Activated CD4-positive, alpha-beta T cell treated with anti-CD3 and anti-CD28 coated beads, Interleukin-2, Interleukin-4, amounts not matched to agents 100 ng/mL and 50 ng/mL, durations not matched to agents 16 hours and 8 hours (primary cell): ENCODE measurements at regions not wholly inside any gene's neighbourhood (a gene's known extent, or its start where the extent isn't known, plus 50 kb on each side); places are given as distances from the start of the nearest gene placed in this dataset.
A peak's percentile ranks its signal among the peaks of the same experiment; 100 is the strongest.
"Not testable (repeated sequence)": the region's sequence is repeated elsewhere in the genome, so short reads cannot be mapped to it uniquely, and the experiment has no call there.

ENCODE experiments used
- DNase-seq: peaks from one replicate; pipeline ENCODE4 v3.0.0-alpha.2; 2020; ENCODE audit warnings: low spot score

DNA sequence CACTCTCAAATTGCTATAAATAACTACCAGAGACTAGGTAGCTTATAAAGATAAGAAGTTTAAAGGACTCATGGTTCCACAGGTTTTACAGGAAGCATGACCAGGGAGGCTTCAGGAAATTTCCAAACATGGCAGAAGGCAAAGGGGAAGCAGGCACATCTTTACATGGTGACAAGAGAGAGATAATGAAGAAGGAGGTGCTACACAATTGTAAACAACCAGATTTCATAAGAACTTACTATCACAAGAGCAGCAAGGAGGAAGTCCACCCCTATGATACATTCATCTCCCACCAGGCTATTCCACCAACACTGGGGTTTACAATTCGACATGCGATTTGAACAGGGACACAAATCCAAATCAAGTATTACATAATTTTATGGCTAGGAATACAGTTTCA, 257.7 kb downstream of the BTG1 start:
- no peak for DNase-seq

DNA sequence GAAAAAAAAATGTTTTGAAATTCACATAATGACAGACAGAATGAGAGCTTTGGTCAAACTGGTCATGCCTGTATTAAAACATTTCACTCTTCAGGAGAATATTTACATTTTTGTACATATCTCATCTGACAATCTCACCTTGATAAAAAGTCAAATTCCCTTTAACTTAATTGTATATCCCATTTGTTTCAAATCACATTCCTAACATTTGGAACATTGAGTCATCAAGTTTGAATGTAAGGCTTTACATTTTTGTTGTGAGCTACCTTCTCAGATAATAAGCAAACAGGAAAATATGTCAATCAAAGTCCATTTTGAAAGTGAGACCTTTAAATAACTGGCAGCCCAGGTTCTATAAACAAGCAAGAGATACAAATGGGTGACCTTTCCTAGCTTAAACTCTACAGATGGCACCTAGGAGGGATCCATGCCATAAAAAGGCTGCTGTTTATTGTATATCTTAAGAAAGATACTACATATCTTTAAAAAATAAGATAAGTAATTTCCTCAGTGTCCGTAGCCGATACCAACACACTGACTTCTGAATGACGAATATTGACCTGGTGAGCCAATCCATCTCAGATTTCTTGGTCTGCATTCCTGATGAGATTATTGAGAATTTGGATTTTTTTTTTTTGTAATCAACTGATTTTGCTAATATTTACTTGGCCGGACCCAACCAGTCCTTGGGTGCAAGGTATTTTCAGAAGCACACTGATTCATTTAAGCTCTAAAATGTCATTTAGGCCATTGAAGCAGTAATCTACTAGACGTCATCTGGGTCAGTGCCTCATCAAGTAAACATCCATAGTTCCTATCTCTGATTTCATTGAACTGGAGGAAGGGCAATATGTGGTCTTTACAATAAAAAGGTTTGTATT, 259.6 kb downstream of the BTG1 start:
- no peak for DNase-seq

DNA sequence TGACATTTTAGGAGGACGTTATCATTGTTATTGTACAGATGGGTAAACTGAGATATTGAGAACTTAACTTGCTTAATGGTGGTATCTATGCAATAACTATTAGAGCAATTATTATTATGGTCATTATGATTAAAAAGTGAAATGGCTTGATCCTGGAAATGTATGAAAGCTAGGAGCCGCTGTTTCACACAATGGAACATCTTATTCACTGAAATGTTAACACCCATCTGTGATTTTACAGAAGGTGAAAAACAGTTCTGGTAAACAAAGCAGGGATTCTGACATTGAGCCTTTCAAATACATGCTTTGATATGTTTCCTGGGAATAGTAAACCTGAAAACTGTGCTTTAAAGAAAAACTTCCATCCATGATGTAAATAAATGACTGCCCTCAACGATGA, 261.4 kb downstream of the BTG1 start:
- no peak for DNase-seq

DNA sequence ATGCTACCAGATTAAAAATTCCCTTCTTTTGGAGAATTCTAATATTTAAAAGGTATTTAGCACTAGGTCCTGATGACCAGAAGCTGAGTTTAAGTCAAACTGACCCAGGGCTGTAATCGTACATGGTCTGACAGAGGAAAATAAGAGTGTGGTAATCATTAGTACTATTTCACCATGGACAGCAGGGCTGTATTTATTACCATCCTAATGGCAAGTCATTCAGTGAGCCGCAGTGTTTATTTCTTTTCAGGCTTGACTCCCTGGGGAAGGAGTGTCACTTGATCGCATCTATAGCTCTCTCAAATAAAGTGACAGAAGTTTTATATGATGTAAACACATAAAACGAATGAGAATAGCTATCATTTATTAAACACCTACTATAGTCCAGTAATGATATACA, 261.8 kb downstream of the BTG1 start:
- DNase-seq, result no peak

DNA sequence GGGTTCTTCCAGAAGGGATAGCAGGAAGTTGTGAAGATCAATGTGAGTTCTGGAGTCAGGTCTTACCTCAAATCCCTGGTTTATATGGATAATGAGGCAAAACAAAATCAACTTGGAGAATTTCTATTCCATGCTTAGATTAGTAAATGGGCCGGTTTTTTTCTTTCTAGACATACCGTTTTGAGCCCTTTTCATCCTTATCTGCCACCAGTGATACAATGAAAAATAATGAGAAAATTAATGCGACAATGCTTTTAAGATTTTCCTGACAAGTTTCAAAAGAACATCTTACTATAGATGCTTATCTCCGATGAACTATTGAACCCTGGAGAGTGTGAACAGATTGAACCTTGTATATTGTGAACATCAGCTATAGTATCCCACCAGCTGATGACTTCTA, 262.7 kb downstream of the BTG1 start:
- DNase-seq, result no peak

DNA sequence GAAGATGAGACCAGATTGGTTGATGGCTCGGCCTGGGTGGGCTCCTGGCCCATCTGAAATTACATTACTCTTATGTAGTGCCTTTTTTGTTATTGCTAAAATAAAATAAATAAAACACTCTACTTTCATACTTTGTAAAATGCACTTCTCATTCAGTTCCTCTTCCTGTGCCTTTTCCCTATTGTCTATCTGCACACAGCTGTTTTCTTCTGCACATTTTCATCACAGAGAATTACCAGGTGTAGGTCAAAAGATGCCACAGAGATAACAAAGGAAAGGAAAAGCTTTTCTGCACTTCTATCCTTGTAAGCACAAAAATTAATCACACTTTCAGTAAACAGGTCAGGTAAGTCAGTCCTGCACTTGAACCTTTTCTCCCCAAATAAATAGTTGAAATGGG, 265.1 kb downstream of the BTG1 start:
- DNase-seq, result no peak

DNA sequence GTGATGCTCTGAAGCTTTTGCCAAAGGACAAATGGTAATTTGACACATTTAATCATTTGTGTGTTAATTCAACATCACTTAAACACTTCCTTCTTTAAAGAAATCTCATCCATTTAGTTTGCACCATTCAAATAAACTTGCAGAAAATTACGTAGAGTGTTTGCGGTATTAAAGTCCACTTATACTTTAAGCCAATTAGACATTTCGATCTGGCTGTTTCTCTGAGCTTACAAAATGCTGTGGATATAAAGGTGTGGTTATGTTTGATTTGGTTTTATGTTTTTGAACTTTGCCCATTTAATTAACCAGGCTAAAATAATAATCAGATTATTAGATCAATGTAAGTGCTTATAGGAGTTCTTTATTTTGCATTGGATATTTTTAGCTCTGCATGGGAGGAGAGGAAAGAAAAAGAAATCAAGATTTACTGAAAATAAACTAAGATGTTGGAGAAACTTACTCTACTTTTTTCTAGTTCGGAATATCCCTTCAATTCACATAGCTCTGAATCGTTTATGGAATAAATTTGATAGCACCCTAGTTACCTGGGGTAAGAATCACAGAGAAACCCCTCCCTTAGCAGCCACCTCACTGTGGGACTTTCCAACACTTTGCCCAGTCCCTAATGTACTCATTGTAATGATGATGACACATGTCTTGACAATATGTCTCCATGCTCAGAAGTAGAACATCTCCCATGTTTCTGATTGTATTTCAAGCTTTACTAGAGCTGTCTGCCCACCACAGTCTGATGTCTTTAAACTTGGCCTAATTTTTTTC, 268.0 kb downstream of the BTG1 start:
- DNase-seq, result peak; percentile 24

DNA sequence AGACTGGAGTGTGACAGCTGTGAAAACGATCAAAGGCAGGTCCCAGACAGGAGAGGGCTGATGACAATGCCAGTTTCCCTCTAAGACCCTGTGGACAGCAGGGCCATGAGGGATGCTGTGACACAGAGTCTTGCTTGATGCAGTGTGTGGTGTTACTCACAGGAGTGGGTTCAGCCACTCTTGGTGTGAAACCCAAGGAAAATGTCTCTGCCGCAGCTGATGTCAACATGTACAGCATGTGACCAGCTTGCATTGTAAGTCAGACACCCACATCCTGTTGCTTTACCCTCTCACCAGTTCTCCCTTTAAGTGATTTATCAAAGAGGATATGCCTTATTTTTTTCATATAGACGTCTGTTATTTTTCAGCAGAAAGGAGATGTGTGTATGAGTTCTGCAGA, 268.6 kb downstream of the BTG1 start:
- DNase-seq, result peak; percentile 83

DNA sequence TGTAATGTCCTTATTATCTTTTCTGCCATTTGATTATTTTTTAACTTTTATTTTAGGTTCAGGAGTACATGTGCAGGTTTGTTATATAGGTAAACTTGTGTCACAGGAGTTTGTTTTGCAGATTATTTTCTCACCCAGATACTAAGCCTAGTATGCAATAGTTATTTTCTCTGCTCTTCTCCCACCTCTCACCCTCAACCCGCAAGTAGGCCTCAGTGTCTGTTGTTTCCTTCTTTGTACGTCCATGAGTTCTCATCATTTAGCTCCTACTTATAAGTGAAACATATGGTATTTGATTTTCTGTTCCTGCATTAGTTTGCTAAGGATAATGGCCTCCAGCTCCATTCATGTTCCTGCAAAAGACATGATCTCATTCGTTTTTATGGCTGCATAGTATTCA, 270.0 kb downstream of the BTG1 start:
- DNase-seq, result not testable (repeated sequence)

DNA sequence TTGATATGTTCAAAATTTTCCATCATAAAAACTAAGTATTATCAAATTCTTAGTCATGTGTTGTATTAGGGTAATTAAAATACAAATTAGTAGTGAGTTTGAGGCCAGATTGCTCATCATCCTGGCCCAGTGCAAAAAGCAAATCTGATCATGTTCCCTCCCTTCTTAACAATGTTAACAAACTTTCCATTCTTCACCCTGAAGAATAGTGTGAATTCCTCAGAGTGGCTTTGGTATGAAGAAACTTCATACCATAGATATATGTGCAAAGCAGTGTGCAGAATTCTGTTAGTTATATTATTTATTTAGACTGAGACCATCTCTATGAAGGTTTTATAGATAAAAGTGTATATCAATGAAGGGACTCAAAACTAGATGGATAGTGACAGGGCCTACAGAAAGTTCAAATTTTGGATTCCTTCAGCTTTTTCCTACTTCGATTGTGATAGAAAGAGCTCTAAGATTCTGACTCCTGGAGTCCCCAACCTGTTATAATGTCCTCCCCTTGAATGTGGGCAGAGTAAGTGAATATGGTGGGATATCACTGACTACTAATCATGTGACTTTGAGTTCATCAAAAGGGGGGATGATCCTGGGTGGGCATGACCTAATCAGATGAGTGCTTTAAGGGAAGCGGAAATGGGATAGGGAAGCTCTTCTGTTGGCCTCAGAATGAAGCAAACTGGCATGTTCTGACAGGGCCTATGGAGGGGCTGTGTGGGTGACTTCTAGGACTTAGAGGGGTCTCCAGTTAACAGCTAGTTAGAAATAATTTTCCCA, 271.4 kb downstream of the BTG1 start:
- no peak for DNase-seq

DNA sequence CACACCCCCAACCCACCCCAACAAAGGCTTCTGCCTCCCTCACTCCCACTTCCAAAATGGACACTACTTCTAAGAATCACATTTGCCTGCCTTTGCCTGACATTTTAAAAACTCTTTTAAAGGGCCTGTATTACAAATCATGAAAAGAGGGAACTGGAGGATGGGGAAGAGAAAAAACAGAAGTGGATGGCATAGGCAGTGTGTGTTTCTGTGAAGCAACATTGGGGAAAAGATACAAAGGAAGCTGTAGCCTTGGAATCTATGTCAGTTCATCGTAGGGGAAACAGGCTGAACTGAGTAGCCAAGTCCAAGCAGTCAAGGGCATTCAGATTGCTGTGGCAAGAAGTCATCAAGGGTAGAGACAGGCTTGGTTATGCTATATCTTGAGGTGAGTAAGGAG, 273.9 kb downstream of the BTG1 start:
- no peak for DNase-seq

DNA sequence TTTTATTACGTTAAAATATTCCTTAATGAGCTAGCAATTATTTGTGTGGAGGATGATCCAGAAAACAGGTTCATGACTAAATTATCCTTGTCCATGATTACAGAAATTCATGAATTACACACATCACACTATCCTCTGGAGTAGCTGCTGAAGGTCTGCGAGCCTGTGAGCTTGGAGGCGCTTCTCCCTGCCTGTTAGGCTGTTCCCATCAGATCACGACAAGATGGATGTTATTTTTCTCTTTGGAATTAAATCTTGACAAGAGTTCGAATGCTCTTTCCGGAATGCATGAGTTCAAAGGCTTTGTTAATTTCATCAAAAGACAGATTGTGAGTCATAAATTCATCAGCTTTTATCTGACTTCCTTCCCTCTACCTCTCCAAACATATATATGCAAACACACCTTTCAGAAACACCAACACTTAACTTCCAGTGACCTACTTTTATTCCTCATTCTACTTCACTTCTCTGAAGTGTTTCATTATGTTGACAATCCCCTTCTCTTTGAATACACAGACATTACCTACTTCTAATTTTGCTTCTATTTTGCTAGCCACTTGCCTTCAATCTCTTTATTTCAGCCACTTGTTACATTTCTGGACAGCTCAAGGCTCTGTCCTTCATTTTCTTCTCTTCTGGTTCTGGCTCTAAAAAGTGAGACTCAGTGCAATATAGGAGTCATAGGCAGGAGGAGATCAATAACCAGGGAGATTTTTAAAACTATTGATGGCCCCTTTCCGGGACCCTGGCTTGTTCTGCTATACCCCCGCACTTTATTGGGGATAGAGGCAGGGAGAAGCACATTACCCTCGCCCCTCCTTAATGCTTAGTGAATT, 274.6 kb downstream of the BTG1 start:
- no peak for DNase-seq

DNA sequence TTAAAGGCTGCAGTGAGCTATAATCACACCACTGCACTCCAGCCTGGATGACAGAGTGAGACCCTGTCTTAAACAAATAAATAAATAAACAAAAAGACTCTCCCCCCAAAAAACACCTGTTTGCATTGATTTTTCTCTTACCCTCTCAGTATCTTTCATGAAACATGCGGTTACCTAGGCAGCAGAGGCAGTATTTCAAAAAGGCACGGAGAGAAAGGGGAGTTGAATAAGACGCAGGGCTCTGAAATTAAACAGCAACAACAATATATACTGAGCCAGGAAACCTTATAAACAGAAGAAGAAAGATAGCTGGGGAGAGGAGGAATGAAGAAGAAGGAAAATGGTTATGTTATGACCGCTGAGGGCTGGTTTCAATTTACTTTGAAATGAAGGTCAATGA, 277.6 kb downstream of the BTG1 start:
- DNase-seq, result no peak

DNA sequence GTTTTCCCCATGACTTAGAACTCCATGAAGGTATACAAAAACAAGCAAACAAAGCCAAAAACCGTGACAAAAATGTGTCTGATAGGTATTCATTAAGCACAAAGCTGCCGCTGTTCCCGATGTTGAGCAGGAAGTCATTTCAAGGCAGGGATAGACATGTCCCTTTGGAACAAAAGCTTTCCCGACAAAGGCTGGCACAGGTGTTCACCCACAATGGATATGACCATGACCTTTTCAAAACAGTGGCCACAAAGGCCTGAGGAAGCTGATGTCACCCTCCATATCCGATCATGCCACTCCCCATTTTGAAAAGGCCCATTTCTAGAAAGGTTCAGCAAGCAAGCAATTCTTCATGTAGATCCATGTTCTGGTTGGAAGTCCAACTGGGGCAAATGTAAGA, 279.1 kb downstream of the BTG1 start:
- DNase-seq, result no peak

DNA sequence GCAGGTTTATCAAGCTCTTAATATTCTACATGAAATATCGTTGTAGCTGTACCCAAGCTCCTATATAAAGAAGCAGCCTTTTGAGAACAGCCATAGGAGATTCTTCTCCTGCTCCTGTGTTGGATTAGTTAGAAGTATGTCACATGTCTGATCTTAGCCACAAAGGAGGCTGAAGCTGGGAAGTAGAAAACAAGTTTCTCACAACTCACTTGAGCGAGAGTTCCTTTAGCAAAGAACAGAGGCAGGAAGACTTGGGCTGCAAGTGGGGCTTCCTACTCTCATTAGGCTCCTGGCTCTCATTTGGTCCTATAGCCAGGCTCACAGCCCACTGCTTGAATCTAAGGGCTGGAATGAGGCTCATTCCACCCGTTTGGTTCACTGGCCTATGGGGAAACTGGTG, 281.9 kb downstream of the BTG1 start:
- DNase-seq, result no peak

DNA sequence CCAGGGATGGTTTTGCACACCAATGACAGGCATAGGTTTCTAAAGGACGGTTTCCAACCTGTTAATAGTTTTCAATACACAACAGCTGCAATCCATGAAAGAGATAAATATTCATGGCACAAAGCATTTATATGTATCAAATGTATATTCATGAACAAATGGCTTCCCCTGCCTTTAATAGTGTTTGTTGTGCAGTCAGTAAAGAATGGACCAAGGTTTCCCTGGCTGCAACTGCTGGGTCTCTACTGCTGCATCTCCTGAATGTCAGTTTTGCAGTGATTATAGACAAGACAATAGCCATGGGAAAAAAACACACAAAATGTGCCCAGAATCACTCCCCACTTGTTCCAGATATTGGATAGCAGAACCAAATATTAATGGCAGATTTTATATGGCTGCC, 284.1 kb downstream of the BTG1 start:
- no peak for DNase-seq

DNA sequence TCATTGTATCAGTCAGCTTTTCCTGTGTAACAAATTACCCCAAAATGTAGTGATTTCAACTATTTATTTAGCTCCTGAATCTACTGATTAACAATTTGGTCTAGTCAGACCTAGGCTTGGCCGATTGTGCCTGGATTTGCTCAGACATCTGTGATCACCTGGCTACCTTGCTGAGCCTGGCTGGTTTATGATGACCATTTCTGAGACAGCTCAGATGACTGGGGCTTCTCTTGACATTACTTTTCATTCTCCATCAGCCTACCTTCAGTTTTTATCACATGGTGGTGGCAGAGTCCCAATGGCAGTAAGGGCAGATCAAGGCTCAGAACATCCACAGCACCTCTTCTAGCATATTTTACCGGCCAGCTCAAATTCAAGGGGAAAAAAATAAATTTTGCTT, 286.3 kb downstream of the BTG1 start:
- no peak for DNase-seq

DNA sequence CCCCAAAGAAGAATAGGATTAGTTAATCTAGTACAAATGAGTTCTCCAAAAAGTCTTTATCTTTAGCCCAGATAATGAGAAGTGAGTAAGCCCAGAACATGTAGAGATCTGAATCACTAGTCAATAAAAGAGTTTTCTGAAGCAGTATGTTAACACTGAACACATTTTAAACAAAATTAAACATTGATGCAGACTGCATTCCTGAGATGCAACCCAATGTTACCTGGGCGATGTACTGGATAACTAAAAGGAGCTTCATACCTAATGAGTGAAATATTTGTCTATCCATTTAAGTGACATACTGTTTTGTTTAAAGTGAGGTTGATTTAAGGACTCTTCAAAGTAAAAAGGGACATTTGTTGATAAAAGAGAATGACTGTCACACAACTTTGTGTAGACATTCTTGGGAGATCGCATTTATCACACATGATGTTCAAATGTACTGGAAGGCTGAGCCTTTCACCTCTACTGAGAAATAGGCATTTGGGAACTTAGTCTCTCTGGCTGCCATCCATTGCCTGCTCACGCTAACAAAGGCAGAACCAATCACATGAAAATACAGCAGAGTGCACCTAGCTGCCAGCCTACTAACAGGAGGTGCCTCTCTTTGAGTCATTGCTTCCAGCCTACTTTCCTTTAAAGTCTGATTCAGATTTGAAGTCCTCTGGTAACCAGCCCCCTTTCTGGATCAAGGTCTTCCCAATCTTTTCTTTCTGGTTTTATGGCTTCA, 287.7 kb downstream of the BTG1 start:
- no peak for DNase-seq

DNA sequence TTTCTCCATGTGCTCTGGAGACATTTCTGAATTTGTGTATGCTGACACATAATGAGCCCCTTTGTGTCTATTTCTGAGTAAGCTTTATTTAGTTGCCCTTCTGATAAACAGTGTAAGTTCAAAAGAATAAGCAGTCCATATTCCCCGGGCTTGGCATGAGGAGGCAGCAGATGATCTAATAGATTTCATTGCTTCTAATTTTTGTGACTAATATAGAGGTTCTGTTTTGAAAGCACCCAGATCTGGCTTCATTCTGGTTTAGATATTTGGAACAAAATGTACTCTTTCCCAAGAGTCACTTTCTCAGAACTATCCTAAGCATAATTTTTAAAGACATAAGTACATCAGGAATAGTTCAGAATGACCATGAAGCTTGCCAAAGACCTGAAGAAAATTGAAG, 290.9 kb downstream of the BTG1 start:
- DNase-seq, result no peak

DNA sequence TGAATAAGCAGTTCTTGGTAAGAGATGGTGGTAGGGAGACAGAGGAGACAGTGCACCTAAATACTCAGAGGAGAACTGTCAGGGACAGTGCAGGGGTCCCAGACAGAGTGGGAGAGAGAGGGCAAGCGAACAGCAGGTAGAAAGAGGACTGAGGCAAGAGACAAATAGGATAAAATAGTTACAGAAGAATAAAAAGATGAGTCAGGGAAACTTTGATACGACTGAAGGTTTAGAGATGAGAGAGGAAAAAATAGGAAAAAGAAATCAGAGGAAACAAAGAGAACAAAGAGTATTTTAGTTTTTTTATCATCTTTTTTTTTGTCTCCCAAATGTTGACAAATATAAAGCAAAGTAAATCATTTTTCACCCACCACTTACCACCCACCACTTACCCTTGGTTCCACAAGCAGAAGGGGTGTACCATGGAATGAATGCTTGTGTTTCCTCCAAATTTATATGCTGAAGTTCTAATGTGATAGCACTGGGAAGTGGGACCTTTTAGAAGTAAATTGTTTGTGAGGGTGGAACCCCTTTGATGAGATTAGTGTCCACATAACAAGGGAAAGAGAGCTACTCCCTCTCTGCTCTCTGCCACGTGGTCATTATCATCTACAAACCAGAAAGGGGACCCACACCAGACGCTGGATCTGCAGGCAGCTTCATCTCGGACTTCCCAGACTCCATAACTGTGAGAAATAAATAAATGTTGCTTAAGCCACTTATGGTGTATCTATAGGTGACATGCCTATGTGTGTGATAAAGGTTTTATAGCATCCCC, 292.1 kb downstream of the BTG1 start:
- no peak for DNase-seq
